Lung (tissue), 11 donors: ENCODE measurements at regions not wholly inside any gene's neighbourhood (a gene's known extent, or its start where the extent isn't known, plus 50 kb on each side); places are given as distances from the start of the nearest gene placed in this dataset.

ENCODE experiments used
- ATAC-seq: fragments of 200-7000 bp; cut with Tn5 transposase; one replicate; pipeline ENCODE4 v1.9.1; 2020; ENCODE audit warnings: moderate number of reproducible peaks; ENCODE audit not compliant: insufficient read depth, low FRiP score
- DNase-seq, 3 donors: peaks; one replicate each; pipeline ENCODE4 v3.0.0-alpha.2; 2013 to 2017
- H3K27ac ChIP-seq, 2 donors: one replicate each; pipeline ENCODE4 v1.5.1; 2013; ENCODE audit warnings: mild to moderate bottlenecking in 2 of 2, moderate library complexity in 2 of 2, control low read depth in 1 of 2, inconsistent platforms in 1 of 2, low read depth in 1 of 2, low read length in 1 of 2
- H3K27me3 ChIP-seq, 3 donors: one replicate each; pipeline ENCODE4 v1.5.1; 2013; ENCODE audit warnings: low read length in 2 of 3; ENCODE audit not compliant: control insufficient read depth in 3 of 3, insufficient read depth in 3 of 3
- H3K36me3 ChIP-seq, 4 donors: one replicate each; pipeline ENCODE4 v1.5.1; 2013; ENCODE audit warnings: low read length in 4 of 4, mild to moderate bottlenecking in 1 of 4, moderate library complexity in 1 of 4; ENCODE audit not compliant: control insufficient read depth in 4 of 4, insufficient read depth in 4 of 4
- H3K4me1 ChIP-seq, 5 donors: one replicate each; pipeline ENCODE4 v1.5.1; 2013; ENCODE audit warnings: low read length in 5 of 5, mild to moderate bottlenecking in 2 of 5, moderate library complexity in 1 of 5; ENCODE audit not compliant: control insufficient read depth in 5 of 5, insufficient read depth in 5 of 5
- H3K4me3 ChIP-seq: one replicate; pipeline ENCODE4 v1.5.1; 2013; ENCODE audit warnings: mild to moderate bottlenecking, control low read depth, moderate library complexity
- H3K9ac ChIP-seq, 2 donors: one replicate each; pipeline ENCODE4 v1.5.1; 2013; ENCODE audit warnings: low read length in 2 of 2, control low read depth in 1 of 2; ENCODE audit not compliant: insufficient read depth in 1 of 2
- H3K9me3 ChIP-seq, 4 donors: one replicate each; pipeline ENCODE4 v1.5.1; 2013; ENCODE audit warnings: low read length in 3 of 4, mild to moderate bottlenecking in 1 of 4, moderate library complexity in 1 of 4; ENCODE audit not compliant: control insufficient read depth in 4 of 4, insufficient read depth in 3 of 4
- CTCF ChIP-seq: IDR thresholded peaks from 2 replicates; pipeline ENCODE4 v1.5.1; 2012; ENCODE audit warnings: mild to moderate bottlenecking; ENCODE audit errors: control extremely low read depth, extremely low read depth
- WGBS, 2 donors: extraction: QIAGEN DNeasy Blood & Tissue Kit; methylation state at CpG; one replicate each; pipeline ENCODE4 v1.1.7; 2013; 5-methylcytosine and 5-hydroxymethylcytosine counted together
- donor health status: control.
- donor health status: control.
- donor health status: Bipolar disorder and iron deficiency.
- donor health status: healthy.
- donor health status: DM: yes; HTN: yes; CAD: no.

GRCh38 chrX:43525901-43526610 lies 130.0 kb upstream of the MAOA start:
- Histone ChIP-seq H3K4me1 (no peaks in the 10 kb centered on the region), H3K9ac (no peak overlapping the region), H3K4me3 (no peak overlapping the region), H3K36me3 (no peaks in the 10 kb centered on the region), H3K27me3 (peaks cover 10 to 18% (median 13%) of the 10 kb centered on the region in 3 donors), H3K9me3 (no peaks in the 10 kb centered on the region), H3K27ac (no peak overlapping the region)
- ATAC-seq = no peak
- 60 to 63% methylated on average over 5 of the region's 5 CpGs for WGBS, 2 donors
- TF ChIP-seq CTCF = no peak
- DNase-seq = no peak

- Histone ChIP-seq H3K9me3 (no peaks in the 10 kb centered on the region), H3K36me3 (no peaks in the 10 kb centered on the region), H3K9ac (no peak overlapping the region), H3K27me3 (peaks cover 13 to 14% (median 14%) of the 10 kb centered on the region in 3 donors), H3K27ac (no peak overlapping the region), H3K4me3 (no peak overlapping the region), H3K4me1 (no peaks in the 10 kb centered on the region)
- no peak for TF ChIP-seq CTCF
- ATAC-seq = no peak
- 80 to 85% methylated on average over 2 of the region's 2 CpGs for WGBS, 2 donors
- DNase-seq = no peak
Measured at GRCh38 chrX:43526878-43527277, 129.2 kb upstream of the MAOA start.

- ATAC-seq = no peak
- Histone ChIP-seq H3K36me3 (no peaks in the 10 kb centered on the region), H3K27me3 (peaks cover 7 to 13% (median 11%) of the 10 kb centered on the region in 3 donors), H3K4me1 (no peaks in the 10 kb centered on the region), H3K9me3 (no peaks in the 10 kb centered on the region), H3K27ac (no peak overlapping the region), H3K9ac (no peak overlapping the region), H3K4me3 (no peak overlapping the region)
- TF ChIP-seq CTCF = no peak
- DNase-seq = no peak
- 58 to 67% methylated on average over 3 of the region's 3 CpGs for WGBS, 2 donors
Measured at GRCh38 chrX:43527801-43528200, 128.3 kb upstream of the MAOA start.

GRCh38 chrX:43530837-43531236 lies 125.3 kb upstream of the MAOA start:
- H3K4me1 ChIP-seq = no peaks in the 10 kb centered on the region
- WGBS, 2 donors = 27 to 46% methylated on average over 2 of the region's 2 CpGs
- ATAC-seq (no peak), DNase-seq (no peak)
- H3K9me3 ChIP-seq = peaks cover 0 to 4% (median 1%) of the 10 kb centered on the region in 4 donors
- H3K36me3 ChIP-seq = no peaks in the 10 kb centered on the region
- no peak overlapping the region for H3K4me3 ChIP-seq
- peaks cover 3 to 13% (median 11%) of the 10 kb centered on the region in 3 donors for H3K27me3 ChIP-seq
- TF ChIP-seq CTCF = no peak
- no peak overlapping the region for H3K27ac ChIP-seq
- no peak overlapping the region for H3K9ac ChIP-seq
